Stimulated activated naive CD8-positive, alpha-beta T cell treated with anti-CD3 and anti-CD28 coated beads, Interleukin-15, amount 100 ng/mL, for 72 hours (primary cell): ENCODE measurements at regions not wholly inside any gene's neighbourhood (a gene's known extent, or its start where the extent isn't known, plus 50 kb on each side); places are given as distances from the start of the nearest gene placed in this dataset.

Source experiments
- ATAC-seq: fragments of 150-1000 bp; cut with Tn5 transposase; 2 replicates; pipeline ENCODE4 v1.10.0; 2021; ENCODE audit warnings: mild to moderate bottlenecking, moderate library complexity
- DNase-seq, 2 donors: peaks; one replicate each; pipeline ENCODE4 v3.0.0; 2021 to 2022
- H3K27ac Mint-ChIP-seq, 2 donors: one replicate each; pipeline ENCODE4 v1.8.0; 2022; ENCODE audit warnings: mild to moderate bottlenecking in 2 of 2, mixed read lengths in 2 of 2, moderate library complexity in 2 of 2
- H3K27me3 Mint-ChIP-seq: one replicate; pipeline ENCODE4 v1.8.0; 2022; ENCODE audit warnings: mixed read lengths
- H3K4me1 Mint-ChIP-seq: one replicate; pipeline ENCODE4 v1.8.0; 2022; ENCODE audit warnings: mild to moderate bottlenecking, mixed read lengths
- H3K4me3 Mint-ChIP-seq, 2 donors: one replicate each; pipeline ENCODE4 v1.8.0; 2022; ENCODE audit warnings: mild to moderate bottlenecking in 2 of 2, mixed read lengths in 2 of 2, moderate library complexity in 1 of 2
- H3K9me3 Mint-ChIP-seq, 2 donors: one replicate each; pipeline ENCODE4 v1.8.0; 2022; ENCODE audit warnings: mixed read lengths in 2 of 2

DNA sequence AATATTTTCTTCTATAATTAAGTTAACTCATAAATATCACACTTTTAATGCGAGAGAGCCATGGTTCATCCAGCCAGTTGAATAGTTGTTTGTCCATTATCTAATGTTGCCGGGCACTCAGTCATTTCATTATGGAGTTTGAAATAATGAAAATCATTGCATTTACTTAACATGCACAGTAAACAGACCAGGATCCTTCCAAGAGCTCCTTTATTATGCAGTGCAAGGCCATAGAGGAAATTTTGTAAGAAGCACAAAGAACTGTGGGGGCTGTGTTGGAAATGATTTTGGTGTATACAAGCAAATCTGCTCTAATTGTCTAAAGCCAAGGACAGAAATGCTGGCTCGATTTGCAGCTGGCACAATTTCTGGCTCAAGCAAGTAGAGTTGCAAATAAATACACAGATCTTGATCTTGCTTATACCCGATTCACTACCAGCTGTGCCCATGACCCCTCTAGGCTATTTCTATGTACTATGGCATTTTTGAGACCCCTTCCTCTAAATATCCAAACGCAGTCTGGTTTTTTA, 400.3 kb upstream of the HNRNPA3 start:
- no peak overlapping the region for H3K4me3 Mint-ChIP-seq

DNA sequence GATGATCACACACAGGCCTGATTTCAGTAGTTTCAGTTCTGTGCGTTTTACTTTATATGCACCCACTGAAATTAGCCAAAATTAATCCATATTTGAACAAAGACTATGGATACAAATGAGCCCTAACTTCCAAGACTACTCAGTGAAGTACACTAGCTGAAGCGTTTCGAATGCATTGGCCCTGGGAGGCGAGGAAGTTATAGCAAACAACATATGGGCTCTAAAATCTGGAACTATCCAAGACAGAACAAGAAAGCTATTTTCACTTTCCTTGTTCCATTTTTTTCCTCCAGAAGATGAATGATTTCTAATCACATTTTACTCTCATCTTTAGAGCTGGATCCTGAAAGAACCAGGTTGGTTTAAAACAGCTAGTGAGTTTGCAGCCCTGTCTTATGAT, 399.4 kb upstream of the HNRNPA3 start:
- no peaks in the 10 kb centered on the region for H3K27me3 Mint-ChIP-seq
- no peak overlapping the region for H3K4me3 Mint-ChIP-seq
- DNase-seq (no peak), ATAC-seq (no peak)
- H3K27ac Mint-ChIP-seq = no peak overlapping the region
- no peaks in the 10 kb centered on the region for H3K9me3 Mint-ChIP-seq
- H3K4me1 Mint-ChIP-seq = peaks cover 23% of the 10 kb centered on the region

More for the DNA sequence above, 400.3 kb upstream of the HNRNPA3 start:
- peaks cover 22% of the 10 kb centered on the region for H3K4me1 Mint-ChIP-seq
- ATAC-seq (no peak), DNase-seq (no peak)
- H3K9me3 Mint-ChIP-seq = no peaks in the 10 kb centered on the region
- H3K27ac Mint-ChIP-seq = no peak overlapping the region
- no peaks in the 10 kb centered on the region for H3K27me3 Mint-ChIP-seq

DNA sequence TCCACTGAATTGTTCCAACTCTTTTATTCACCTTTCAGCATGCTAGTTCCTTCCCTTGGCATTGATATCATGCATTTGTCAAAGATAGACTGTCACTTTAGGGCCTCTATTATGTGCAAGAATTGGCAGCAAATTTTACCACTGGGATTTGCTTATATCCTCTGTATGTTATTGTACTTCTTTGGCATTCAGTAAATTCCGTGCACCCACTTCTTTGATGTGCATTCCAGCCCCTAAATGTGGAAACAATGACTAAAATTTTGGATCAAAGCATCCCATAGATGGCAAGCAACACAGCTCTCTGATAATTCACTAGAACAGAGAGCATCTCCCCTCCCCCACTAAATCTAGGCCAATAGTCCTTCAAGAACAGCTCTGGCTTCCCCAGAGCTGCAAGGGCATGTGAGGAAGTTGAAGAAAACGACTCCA, 399.0 kb upstream of the HNRNPA3 start:
- H3K27me3 Mint-ChIP-seq = no peaks in the 10 kb centered on the region
- DNase-seq (no peak), ATAC-seq (no peak)
- H3K4me3 Mint-ChIP-seq = no peak overlapping the region
- no peak overlapping the region for H3K27ac Mint-ChIP-seq
- peaks cover 23% of the 10 kb centered on the region for H3K4me1 Mint-ChIP-seq
- no peaks in the 10 kb centered on the region for H3K9me3 Mint-ChIP-seq

DNA sequence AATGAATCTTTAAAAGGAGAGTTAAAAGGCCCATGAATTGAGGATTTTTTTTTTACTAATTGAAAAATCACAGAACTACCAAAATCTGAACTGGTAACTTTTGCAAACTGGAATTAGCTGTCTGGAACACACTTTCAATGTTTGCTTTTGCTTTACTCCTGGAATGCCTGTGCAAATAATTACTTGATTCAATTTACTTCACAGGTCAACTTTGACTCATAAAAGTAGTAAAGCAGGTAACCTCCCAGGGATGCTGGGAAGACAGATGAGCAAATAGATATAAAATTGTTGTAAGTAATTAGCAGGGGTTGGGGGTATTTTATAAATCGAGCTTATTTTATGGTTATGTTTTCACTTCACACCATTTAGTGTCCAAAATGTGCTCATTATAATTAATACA, 398.3 kb upstream of the HNRNPA3 start:
- no peak for ATAC-seq

DNA sequence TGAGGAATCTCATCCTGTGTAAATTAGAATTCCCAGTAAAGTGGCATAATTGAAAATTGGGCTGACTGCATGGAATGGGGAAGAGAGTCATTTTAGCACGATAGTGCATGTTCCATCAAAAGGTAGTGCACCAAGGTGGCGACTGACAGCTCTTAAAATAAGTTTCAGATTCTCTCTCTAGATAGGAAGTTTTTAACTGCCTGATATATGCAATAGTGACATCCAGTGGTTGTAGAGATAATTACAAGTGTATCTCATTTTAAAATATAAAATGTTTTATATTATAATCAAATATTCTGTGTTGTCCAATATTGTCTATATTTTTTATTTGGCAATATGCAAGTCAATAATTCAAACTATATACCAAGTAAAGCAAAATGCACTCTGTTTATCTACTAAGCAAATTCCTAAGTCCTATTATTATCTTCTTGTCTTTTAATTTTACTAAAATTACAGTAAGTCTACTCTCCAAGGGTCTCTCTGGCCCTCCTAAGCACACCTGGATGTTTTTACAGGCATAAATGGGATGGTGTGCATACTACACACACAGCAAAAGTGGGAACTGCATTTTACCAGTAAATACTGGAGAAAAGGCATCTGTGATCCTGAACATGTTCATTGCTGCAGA, 397.7 kb upstream of the HNRNPA3 start:
- Mint-ChIP-seq H3K4me1 (peaks cover 29% of the 10 kb centered on the region), H3K4me3 (peak overlapping the region in 1 of 2 donors; percentile 47), H3K9me3 (no peaks in the 10 kb centered on the region), H3K27ac (peak overlapping the region in 1 of 2 donors; percentile 49), H3K27me3 (no peaks in the 10 kb centered on the region)
- DNase-seq (no peak), ATAC-seq (peak; percentile 42)

More for the DNA sequence above, 398.3 kb upstream of the HNRNPA3 start:
- H3K27ac Mint-ChIP-seq = no peak overlapping the region
- H3K4me3 Mint-ChIP-seq = no peak overlapping the region
- no peaks in the 10 kb centered on the region for H3K9me3 Mint-ChIP-seq
- H3K4me1 Mint-ChIP-seq = peaks cover 26% of the 10 kb centered on the region
- H3K27me3 Mint-ChIP-seq = no peaks in the 10 kb centered on the region
- DNase-seq = no peak

DNA sequence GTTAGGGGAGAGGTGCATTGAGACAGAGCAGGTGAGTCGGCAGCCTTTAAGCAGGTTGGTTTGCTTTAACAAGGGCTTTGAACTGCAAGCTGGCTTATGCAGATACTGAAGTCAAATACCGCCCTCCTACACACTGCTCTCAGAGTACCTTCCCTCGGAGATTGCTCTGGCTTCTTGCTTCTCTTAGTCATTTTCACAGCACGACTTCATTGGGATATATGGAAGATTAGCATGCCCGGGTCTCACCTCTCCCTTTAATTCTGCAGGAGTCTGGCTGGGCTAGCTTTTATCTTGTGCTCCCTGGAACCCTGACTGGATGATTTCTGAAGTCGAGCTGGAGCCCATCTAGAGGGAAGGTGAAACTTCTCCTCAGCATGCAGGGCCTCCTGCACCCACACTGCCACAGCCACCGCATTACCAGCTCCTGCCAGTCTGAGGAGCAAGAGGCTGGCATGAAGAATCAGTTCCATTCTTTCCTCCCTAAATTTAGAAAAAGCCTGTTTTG, 395.5 kb upstream of the HNRNPA3 start:
- DNase-seq = peak; percentile 17 to 46
- Mint-ChIP-seq H3K27me3 (no peaks in the 10 kb centered on the region), H3K9me3 (no peaks in the 10 kb centered on the region), H3K27ac (peak overlapping the region; percentile 78 to 85), H3K4me1 (peaks cover 29% of the 10 kb centered on the region), H3K4me3 (peak overlapping the region; percentile 61 to 72)
- peak; percentile 88 for ATAC-seq

DNA sequence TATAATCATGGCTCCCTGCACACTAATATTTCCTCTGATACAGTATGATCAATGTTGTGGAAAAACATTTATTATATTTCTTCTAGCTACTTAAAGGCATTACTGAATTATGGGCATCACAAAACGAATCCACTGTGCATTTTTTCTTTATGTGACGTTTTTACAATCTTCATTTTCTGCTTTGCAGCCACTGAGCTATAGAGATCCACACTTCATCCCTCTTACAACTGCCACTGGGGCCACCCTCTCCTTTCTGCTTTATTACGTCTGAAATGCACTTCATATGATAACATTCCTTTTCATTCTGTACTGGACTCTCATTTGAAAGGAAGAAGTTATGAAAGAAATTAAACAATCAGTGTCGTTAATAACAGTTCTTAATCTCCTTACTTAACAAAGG, 394.5 kb upstream of the HNRNPA3 start:
- Mint-ChIP-seq H3K4me1 (peaks cover 29% of the 10 kb centered on the region), H3K27ac (no peak overlapping the region), H3K27me3 (no peaks in the 10 kb centered on the region), H3K9me3 (no peaks in the 10 kb centered on the region), H3K4me3 (no peak overlapping the region)
- ATAC-seq (no peak), DNase-seq (no peak)

DNA sequence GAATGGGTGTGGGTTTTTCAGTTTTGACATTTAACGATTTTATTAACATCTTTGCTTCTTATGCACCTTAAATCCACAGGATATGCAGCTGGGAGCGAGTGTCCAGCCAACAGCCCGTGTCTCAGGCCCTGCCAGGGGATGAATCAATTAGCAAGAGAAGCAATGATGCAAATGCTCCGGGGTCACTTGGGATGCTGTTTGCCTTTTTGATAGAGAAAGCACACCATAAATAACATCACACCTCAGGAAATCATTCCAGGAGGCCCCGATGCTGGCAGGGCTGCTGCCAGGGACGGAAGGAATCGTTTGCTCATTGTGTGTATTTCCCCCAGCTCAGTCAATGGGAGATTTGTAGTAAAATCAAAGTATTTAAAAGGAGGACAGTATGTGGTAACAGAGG, 394.0 kb upstream of the HNRNPA3 start:
- Mint-ChIP-seq H3K4me3 (no peak overlapping the region), H3K4me1 (peaks cover 31% of the 10 kb centered on the region)
- no peak for DNase-seq

DNA sequence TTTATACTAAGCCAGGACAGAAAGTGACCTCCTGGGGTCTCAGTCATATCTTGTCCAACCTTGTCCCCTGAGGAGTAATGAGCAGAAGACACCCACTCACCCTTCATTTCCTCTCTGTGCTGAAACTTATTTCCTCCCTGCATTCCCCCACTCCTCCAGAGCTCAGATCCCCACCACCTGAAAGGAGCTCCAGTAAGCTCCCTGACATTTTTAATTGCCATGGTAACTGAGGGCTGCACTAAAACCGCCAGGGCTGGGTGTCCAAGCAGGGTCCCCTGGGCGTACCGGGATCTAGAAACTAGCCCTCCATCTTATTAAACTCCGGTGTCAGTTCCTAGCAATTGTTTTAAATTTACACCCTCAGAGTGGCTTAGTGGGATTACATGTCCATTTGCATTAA, 393.3 kb upstream of the HNRNPA3 start:
- Mint-ChIP-seq H3K4me3 (no peak overlapping the region), H3K4me1 (peaks cover 35% of the 10 kb centered on the region), H3K27ac (no peak overlapping the region), H3K27me3 (no peaks in the 10 kb centered on the region), H3K9me3 (no peaks in the 10 kb centered on the region)
- DNase-seq (no peak), ATAC-seq (no peak)

More for the DNA sequence above, 394.0 kb upstream of the HNRNPA3 start:
- Mint-ChIP-seq H3K27me3 (no peaks in the 10 kb centered on the region), H3K9me3 (no peaks in the 10 kb centered on the region), H3K27ac (no peak overlapping the region)
- ATAC-seq = no peak

DNA sequence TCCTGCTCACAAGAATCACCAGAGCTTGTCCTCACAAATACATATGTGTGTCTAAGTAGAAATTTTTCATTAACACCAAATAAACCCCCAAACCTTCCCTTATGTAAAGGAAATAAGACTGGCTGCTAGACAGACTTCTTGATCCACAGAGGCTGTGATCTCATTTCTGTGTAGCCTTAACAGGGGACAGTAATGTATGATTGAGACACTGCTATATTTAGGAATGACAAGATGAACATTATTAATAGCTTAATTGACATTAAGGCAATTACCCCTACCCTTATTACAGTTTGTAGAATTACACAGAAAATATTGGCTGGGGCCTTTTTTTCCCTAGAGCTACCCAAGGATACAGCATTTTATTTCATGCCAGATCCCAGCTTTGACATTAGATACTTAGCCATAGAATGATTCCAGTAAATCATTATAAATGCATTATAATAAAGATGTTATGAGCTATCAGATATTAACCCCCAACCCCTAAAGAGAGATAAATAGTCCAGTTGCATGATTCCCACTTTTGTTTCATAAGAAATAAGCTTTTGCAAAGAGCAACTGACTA, 392.1 kb upstream of the HNRNPA3 start:
- peaks cover 42% of the 10 kb centered on the region for H3K4me1 Mint-ChIP-seq

DNA sequence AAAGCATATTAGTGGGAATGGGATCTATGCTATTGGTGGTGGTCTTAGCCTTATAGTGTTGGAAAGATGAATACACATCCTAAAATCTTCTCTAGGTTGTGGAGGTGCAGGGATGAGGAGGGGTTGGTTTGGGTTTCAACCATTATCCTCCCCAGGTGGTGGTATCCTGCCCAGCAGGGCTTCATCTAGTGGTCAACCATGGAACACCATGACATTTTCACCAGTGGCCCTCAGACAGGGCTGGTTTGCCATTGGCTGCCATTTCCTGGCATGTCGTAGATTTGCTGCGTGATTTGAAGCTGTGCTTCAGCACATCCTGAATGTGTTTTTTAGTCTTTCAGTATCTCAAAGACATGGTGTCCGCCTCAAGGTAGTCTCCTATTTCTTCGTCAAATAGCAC, 391.2 kb upstream of the HNRNPA3 start:
- ATAC-seq (no peak), DNase-seq (no peak)
- H3K4me3 Mint-ChIP-seq = no peak overlapping the region
- H3K4me1 Mint-ChIP-seq = peaks cover 44% of the 10 kb centered on the region
- no peaks in the 10 kb centered on the region for H3K9me3 Mint-ChIP-seq
- H3K27me3 Mint-ChIP-seq = no peaks in the 10 kb centered on the region
- no peak overlapping the region for H3K27ac Mint-ChIP-seq

More for the DNA sequence above, 392.1 kb upstream of the HNRNPA3 start:
- no peaks in the 10 kb centered on the region for H3K27me3 Mint-ChIP-seq
- H3K27ac Mint-ChIP-seq = no peak overlapping the region
- no peak overlapping the region for H3K4me3 Mint-ChIP-seq
- ATAC-seq = no peak
- no peak for DNase-seq
- no peaks in the 10 kb centered on the region for H3K9me3 Mint-ChIP-seq

DNA sequence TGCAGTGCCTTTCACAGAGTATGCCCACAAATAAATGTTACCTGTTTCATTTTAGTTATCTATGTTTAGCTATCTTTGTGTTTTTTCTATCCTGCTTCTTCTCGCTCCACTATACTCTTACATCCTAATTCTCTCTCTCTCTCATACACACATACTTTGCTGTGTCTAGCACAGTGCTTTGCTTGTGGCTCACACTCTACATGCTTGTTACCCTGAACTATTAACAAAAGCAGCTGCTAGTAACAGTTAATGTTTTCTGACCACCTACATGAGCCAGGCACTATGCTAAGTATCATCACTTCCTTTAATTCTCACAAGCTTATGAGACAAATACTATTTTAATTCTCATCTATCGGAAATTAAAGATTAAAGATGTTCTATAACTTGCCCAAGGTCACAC, 390.5 kb upstream of the HNRNPA3 start:
- ATAC-seq = no peak
- Mint-ChIP-seq H3K27me3 (no peaks in the 10 kb centered on the region), H3K4me1 (peaks cover 43% of the 10 kb centered on the region)

DNA sequence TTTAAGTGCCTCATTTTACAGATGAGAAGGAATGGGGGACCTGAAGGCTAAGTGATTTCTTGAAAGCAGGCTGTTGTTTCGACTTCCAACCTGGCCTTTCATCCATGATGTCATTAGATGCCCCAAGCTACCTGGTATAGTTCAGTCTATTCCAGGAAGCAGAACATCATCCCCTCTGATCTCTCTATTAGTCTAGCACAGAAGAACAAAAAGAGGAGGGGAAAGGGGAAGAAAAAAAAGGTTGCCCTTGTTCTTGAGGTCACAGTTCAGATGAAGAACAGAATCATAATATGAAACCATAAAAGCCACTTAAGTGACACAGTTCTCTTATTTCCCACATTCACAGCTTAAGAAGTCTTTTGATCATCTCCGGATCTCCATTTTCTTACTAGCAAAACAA, 386.2 kb upstream of the HNRNPA3 start:
- peak overlapping the region; percentile 77 to 94 for H3K27ac Mint-ChIP-seq
- DNase-seq (peak; percentile 41 to 58), ATAC-seq (peak; percentile 95)
- peak overlapping the region; percentile 68 to 77 for H3K4me3 Mint-ChIP-seq
- no peaks in the 10 kb centered on the region for H3K27me3 Mint-ChIP-seq
- H3K9me3 Mint-ChIP-seq = no peaks in the 10 kb centered on the region
- H3K4me1 Mint-ChIP-seq = peaks cover 47% of the 10 kb centered on the region

More for the DNA sequence above, 390.5 kb upstream of the HNRNPA3 start:
- Mint-ChIP-seq H3K9me3 (no peaks in the 10 kb centered on the region), H3K4me3 (no peak overlapping the region), H3K27ac (no peak overlapping the region)
- no peak for DNase-seq

DNA sequence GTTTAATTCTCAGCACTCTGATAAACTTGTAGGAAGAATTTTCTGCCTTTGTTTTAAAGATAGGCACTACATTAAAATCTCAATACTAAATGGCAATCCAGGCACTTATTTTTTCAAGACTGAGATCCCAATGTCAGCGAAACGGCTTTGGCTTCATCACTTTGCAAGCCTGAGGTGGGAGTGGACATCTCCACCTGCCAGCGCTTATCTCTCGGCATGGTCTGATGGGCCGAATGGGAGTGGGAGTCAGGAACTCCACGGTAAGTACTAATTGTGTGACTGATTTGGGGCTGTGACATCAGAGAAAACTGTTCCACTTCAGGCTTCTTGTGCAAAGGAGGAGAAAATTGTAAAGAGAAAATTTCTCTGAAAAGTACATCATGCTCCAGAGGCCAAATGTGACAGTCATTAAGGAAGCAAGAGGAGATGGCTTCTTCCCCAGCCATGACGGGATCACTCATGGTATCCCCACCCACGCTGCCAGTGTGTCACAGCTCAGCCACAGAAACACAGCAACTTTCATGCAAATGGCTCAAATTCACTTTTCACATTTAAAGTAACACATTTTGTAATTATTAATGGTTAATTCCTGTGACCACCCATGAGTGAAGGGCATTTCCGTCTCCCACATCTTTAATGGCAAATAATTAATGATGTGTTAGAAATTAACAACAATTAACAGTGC, 385.5 kb upstream of the HNRNPA3 start:
- Mint-ChIP-seq H3K27me3 (no peaks in the 10 kb centered on the region), H3K27ac (peak overlapping the region; percentile 77 to 94), H3K9me3 (no peaks in the 10 kb centered on the region), H3K4me3 (peak overlapping the region; percentile 68 to 77), H3K4me1 (peaks cover 47% of the 10 kb centered on the region)
- peak; percentile 17 to 57 for DNase-seq
- ATAC-seq = peak; percentile 44

DNA sequence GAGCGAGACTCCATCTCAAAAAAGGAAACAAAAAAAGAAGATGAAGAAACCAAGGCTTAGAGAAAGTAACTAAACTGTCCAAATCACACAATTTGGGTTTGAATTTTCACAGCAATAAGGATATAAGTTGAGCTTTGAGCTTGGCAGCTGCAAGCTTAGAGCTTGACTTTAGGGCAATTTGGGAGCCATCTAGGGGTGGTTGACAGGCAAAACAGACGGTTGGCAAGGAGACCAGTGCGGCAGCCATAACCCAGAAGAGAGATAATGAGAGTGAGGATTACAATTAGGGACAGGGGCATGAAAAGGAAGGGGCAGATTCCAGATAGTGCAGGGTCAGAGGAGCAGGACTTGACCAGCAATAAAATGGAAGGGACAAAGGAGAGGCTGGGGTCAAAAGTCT, 382.2 kb upstream of the HNRNPA3 start:
- H3K4me1 Mint-ChIP-seq = peaks cover 28% of the 10 kb centered on the region
- no peaks in the 10 kb centered on the region for H3K27me3 Mint-ChIP-seq
- DNase-seq (peak in 1 of 2 donors; percentile 46), ATAC-seq (peak; percentile 59)
- H3K9me3 Mint-ChIP-seq = no peaks in the 10 kb centered on the region
- peak overlapping the region in 1 of 2 donors; percentile 87 for H3K27ac Mint-ChIP-seq
- no peak overlapping the region for H3K4me3 Mint-ChIP-seq

DNA sequence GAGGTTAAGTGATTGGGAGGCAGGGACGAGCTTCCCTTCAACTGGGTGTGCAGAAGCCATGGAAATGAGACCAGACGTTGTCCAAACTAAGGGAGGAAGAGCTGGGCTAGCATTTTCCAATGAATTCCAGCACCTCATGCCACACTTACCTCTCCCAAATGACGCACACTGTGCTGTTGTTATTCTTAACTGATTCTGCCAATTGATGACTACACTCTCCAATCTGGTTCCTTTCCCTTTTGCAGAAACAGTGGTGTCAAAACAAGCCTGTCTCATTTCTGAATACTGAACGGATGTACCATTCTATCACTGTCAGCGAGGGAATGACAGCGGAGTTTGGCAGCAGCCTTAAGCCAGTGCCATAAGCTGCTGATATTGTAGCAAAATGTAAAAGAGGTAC, 380.5 kb upstream of the HNRNPA3 start:
- Mint-ChIP-seq H3K27me3 (no peaks in the 10 kb centered on the region), H3K9me3 (no peaks in the 10 kb centered on the region), H3K27ac (peak overlapping the region in 1 of 2 donors; percentile 80), H3K4me3 (no peak overlapping the region), H3K4me1 (peaks cover 13% of the 10 kb centered on the region)
- DNase-seq (no peak), ATAC-seq (no peak)
